Suppressor macrophage treated with lipopolysaccharide for 4 hours (primary cell): ENCODE measurements at regions not wholly inside any gene's neighbourhood (a gene's known extent, or its start where the extent isn't known, plus 50 kb on each side); places are given as distances from the start of the nearest gene placed in this dataset.

ENCODE experiments used
- DNase-seq: peaks from one replicate; pipeline ENCODE4 v3.0.0-alpha.2; 2020

- no peak for DNase-seq
Measured at GRCh38 chr16:50868577-50868976, 126.7 kb downstream of the CYLD start.

- DNase-seq, result no peak
Measured at GRCh38 chr16:50866806-50867205, 124.9 kb downstream of the CYLD start.

GRCh38 chr16:50864386-50864785 lies 122.5 kb downstream of the CYLD start:
- no peak for DNase-seq

GRCh38 chr16:50863644-50864144 lies 121.8 kb downstream of the CYLD start:
- DNase-seq, result no peak

- DNase-seq, result no peak
Measured at GRCh38 chr16:50862818-50863643, 121.1 kb downstream of the CYLD start.

- no peak for DNase-seq
Measured at GRCh38 chr16:50861970-50862411, 120.1 kb downstream of the CYLD start.

- DNase-seq, result no peak
Measured at GRCh38 chr16:50861451-50861850, 119.6 kb downstream of the CYLD start.

GRCh38 chr16:50859628-50860360 lies 117.9 kb downstream of the CYLD start:
- DNase-seq, result no peak

GRCh38 chr16:50858877-50859627 lies 117.2 kb downstream of the CYLD start:
- DNase-seq, result no peak

GRCh38 chr16:50858376-50858775 lies 116.5 kb downstream of the CYLD start:
- DNase-seq, result no peak

GRCh38 chr16:50857881-50858280 lies 116.0 kb downstream of the CYLD start:
- no peak for DNase-seq

- no peak for DNase-seq
Measured at GRCh38 chr16:50856991-50857390, 115.1 kb downstream of the CYLD start.

GRCh38 chr16:50853329-50853728 lies 111.4 kb downstream of the CYLD start:
- DNase-seq, result no peak
